Vagina (tissue), 2 donors: ENCODE measurements at regions not wholly inside any gene's neighbourhood (a gene's known extent, or its start where the extent isn't known, plus 50 kb on each side); places are given as distances from the start of the nearest gene placed in this dataset.

Experiments used
- CTCF ChIP-seq, 3 experiments: fragments of 450-650 bp in 2 of 3; fragments of 200-600 bp in 1 of 3; sonication (generic) in 1 of 3; IDR thresholded peaks; one replicate each; pipeline ENCODE4 v1.5.1; 2017 to 2019; ENCODE audit warnings: antibody characterized with exemption in 3 of 3, mild to moderate bottlenecking in 2 of 3, moderate library complexity in 2 of 3
- POLR2AphosphoS5 ChIP-seq, 2 donors: sonication (generic); formaldehyde crosslinking; IDR thresholded peaks; one replicate each; pipeline ENCODE4 v1.9.0; 2017; ENCODE audit warnings: antibody characterized with exemption in 2 of 2, mild to moderate bottlenecking in 2 of 2, low read depth in 1 of 2; ENCODE audit not compliant: insufficient read depth in 1 of 2

- no peak for TF ChIP-seq POLR2AphosphoS5 (IDR thresholded peaks at IDR 0.05; ENCODE audit: insufficient read depth in 1 of 2, low read depth in 1 of 2)
- no peak for TF ChIP-seq CTCF (IDR thresholded peaks at IDR 0.05)
These were observed 161.6 kb upstream of the ANKRD50 start for GRCh38 chr4:124874172-124874450.
